Uterus (tissue), 3 donors: ENCODE measurements at regions not wholly inside any gene's neighbourhood (a gene's known extent, or its start where the extent isn't known, plus 50 kb on each side); places are given as distances from the start of the nearest gene placed in this dataset.

Source experiments
- DNase-seq, 2 donors: peaks; one replicate each; pipeline ENCODE4 v3.0.0-alpha.2; 2019 to 2020
- H3K27ac ChIP-seq, 2 donors: fragments of 200-600 bp; sonication (generic); 1 replicate in 1 of 2; 2 replicates in 1 of 2; pipeline ENCODE4 v1.5.1; 2016 to 2018
- H3K27me3 ChIP-seq, 2 donors: fragments of 200-600 bp; sonication (generic); one replicate each; pipeline ENCODE4 v1.5.1; 2018 to 2019; ENCODE audit warnings: control low read depth in 1 of 2
- H3K36me3 ChIP-seq, 2 donors: fragments of 200-600 bp; sonication (generic); one replicate each; pipeline ENCODE4 v1.5.1; 2019; ENCODE audit warnings: control low read depth in 1 of 2
- H3K4me1 ChIP-seq, 2 donors: fragments of 200-600 bp; sonication (generic); one replicate each; pipeline ENCODE4 v1.5.1; 2018 to 2019; ENCODE audit warnings: control low read depth in 1 of 2
- H3K4me3 ChIP-seq, 2 donors: fragments of 200-600 bp; sonication (generic); 1 replicate in 1 of 2; 2 replicates in 1 of 2; pipeline ENCODE4 v1.5.1; 2018 to 2019; ENCODE audit warnings: mild to moderate bottlenecking in 1 of 2
- H3K9me3 ChIP-seq, 2 donors: fragments of 200-600 bp; sonication (generic); one replicate each; pipeline ENCODE4 v1.5.1; 2019; ENCODE audit warnings: control low read depth in 1 of 2
- POLR2A ChIP-seq, 2 donors: fragments of 450-650 bp; IDR thresholded peaks; one replicate each; pipeline ENCODE4 v1.6.1; 2016; ENCODE audit warnings: antibody characterized with exemption in 2 of 2, mild to moderate bottlenecking in 1 of 2, moderate library complexity in 1 of 2
- intact Hi-C: fragments of 100-400 bp; cut with DNase I; formaldehyde crosslinking; loops from one replicate; pipeline ENCODE4 v1.15.1; 2023; ENCODE audit warnings: low total_unique reads
- TF ChIP-seq, protein P1 (sequence below), 4 experiments: fragments of 200-600 bp in 2 of 4; fragments of 450-650 bp in 2 of 4; sonication (generic) in 2 of 4; IDR thresholded peaks; one replicate each; pipeline ENCODE4 v1.5.1; 2016 to 2019; ENCODE audit warnings: antibody characterized with exemption in 4 of 4, mild to moderate bottlenecking in 2 of 4, moderate library complexity in 1 of 4
- donor health status: DM: yes; HTN: yes; CAD: no.

DNA sequence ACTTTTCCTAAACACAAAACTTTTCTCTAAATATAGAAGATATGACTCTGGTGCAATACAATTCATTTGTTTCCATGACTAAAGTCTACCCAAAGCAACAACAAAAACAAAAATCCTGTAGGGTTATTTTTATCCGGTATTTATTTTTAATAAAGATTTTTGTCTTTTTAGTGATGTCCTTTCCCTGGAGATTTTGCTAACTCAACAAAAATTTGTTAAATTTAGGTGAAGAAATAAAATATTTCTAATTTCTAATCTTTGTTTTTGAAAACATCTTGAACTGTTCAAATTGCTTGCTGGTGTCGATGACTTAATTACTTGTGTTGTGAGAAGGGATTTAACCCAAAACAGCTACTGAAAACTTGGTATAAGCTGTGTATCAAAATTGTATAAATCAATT, 741.8 kb downstream of the HDGFL1 start:
- no peaks in the 10 kb centered on the region for H3K4me1 ChIP-seq
- H3K27me3 ChIP-seq = no peaks in the 10 kb centered on the region
- DNase-seq = no peak
- no peaks in the 10 kb centered on the region for H3K9me3 ChIP-seq
- no peaks in the 10 kb centered on the region for H3K36me3 ChIP-seq
- no peak overlapping the region for H3K4me3 ChIP-seq
- TF ChIP-seq, protein P1, sequence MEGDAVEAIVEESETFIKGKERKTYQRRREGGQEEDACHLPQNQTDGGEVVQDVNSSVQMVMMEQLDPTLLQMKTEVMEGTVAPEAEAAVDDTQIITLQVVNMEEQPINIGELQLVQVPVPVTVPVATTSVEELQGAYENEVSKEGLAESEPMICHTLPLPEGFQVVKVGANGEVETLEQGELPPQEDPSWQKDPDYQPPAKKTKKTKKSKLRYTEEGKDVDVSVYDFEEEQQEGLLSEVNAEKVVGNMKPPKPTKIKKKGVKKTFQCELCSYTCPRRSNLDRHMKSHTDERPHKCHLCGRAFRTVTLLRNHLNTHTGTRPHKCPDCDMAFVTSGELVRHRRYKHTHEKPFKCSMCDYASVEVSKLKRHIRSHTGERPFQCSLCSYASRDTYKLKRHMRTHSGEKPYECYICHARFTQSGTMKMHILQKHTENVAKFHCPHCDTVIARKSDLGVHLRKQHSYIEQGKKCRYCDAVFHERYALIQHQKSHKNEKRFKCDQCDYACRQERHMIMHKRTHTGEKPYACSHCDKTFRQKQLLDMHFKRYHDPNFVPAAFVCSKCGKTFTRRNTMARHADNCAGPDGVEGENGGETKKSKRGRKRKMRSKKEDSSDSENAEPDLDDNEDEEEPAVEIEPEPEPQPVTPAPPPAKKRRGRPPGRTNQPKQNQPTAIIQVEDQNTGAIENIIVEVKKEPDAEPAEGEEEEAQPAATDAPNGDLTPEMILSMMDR (IDR thresholded peaks at IDR 0.05) = no peak
- TF ChIP-seq POLR2A (IDR thresholded peaks at IDR 0.05) = no peak
- H3K27ac ChIP-seq = no peak overlapping the region
- intact Hi-C loops = no loop called here

DNA sequence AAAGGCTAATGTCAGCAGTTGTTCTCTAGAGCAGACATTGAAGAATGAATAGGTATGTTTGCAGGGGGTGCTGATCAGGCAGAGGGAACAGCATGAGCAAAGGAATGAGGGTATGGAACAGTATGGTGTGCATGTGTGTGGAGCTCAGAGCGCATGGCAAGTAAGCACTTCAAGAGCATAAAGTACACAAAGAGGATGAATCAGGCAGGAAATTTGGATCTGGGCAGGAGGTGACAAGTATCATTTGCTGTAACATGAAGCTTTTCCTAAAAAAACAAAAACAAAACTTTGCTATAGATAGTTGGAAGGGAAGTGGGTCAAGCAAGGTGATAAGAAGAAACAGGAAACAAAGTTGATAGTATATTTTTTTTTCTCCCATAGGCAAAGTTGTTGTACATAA, 746.8 kb downstream of the HDGFL1 start:
- no peaks in the 10 kb centered on the region for H3K4me1 ChIP-seq
- H3K36me3 ChIP-seq = no peaks in the 10 kb centered on the region
- H3K9me3 ChIP-seq = no peaks in the 10 kb centered on the region
- no peak overlapping the region for H3K27ac ChIP-seq
- no peaks in the 10 kb centered on the region for H3K27me3 ChIP-seq
- intact Hi-C loops = no loop called here
- TF ChIP-seq, protein P1 (IDR thresholded peaks at IDR 0.05) = no peak
- no peak for TF ChIP-seq POLR2A (IDR thresholded peaks at IDR 0.05)
- H3K4me3 ChIP-seq = no peak overlapping the region
- DNase-seq = no peak

DNA sequence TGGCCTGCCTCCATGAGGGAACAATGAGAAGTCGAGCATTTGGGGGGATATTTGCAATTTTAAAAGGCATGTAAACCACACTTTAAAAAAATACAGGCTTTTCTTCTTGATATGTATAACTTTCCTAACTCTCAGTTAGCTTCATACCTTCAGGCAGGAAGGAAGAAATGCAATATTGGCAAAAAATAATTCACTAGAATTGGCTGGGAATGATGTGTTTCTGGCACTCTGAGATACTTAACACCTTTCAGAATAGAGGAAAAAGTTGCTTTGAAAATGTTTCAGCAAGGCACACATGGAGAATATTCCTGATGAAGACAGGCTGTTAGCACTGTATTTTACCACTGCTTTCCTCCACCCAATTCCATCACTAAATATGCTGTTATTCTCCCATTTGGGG, 747.6 kb downstream of the HDGFL1 start:
- intact Hi-C loops = no loop called here

DNA sequence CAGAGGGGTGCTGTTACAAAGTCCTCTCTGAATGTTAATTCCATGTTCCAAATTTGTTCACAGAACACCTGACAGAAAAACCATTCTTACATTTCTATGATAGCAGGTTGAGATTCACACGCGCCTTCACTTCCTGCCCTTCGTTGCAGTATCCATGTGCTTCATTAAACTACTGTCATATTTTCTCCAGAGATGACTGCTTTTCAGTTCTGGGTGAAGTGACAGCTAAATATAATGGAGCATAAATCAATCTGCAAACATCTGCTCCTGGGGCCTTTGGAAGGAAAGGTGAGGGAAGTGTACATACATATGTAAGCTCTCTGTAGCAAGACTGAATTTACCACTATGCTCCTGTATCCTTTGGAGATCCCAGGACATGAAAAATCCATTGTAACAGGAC, 750.2 kb downstream of the HDGFL1 start:
- Histone ChIP-seq H3K36me3 (no peaks in the 10 kb centered on the region), H3K27ac (no peak overlapping the region), H3K27me3 (no peaks in the 10 kb centered on the region), H3K9me3 (no peaks in the 10 kb centered on the region), H3K4me3 (no peak overlapping the region), H3K4me1 (no peaks in the 10 kb centered on the region)
- no peak for TF ChIP-seq POLR2A (IDR thresholded peaks at IDR 0.05)
- TF ChIP-seq, protein P1 (IDR thresholded peaks at IDR 0.05) = no peak
- intact Hi-C loops = no loop called here
- no peak for DNase-seq

More for the DNA sequence above, 747.6 kb downstream of the HDGFL1 start:
- H3K9me3 ChIP-seq = no peaks in the 10 kb centered on the region
- no peak overlapping the region for H3K27ac ChIP-seq
- no peaks in the 10 kb centered on the region for H3K4me1 ChIP-seq
- no peak for DNase-seq
- no peaks in the 10 kb centered on the region for H3K36me3 ChIP-seq
- H3K4me3 ChIP-seq = no peak overlapping the region
- no peaks in the 10 kb centered on the region for H3K27me3 ChIP-seq
- TF ChIP-seq POLR2A (IDR thresholded peaks at IDR 0.05) = no peak
- TF ChIP-seq, protein P1 (IDR thresholded peaks at IDR 0.05) = no peak

DNA sequence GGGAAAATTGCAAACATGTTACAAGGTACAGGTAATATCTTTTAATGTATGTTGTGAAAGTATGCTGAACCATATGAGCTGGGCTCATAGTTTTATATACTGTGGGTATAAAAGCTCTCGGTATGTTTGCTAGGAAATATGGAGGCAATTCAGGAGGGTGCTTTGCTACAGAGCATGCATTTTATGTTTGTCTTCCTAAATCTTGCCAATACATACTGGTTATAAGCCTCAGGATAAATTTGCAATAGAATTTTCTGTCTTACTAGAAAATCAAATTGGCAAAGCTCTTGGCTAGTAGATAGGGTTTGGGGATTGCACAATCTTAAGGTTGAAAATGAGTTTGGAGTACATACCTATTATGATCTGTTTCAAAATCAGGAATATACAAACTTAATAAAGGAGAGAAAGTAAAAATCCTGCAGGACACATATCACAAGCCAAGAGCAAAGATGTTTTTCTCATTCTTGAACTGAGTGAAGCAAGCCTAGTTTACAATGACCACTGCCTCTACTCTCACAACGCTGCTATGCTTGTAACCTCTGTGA, 751.2 kb downstream of the HDGFL1 start:
- Histone ChIP-seq H3K27me3 (no peaks in the 10 kb centered on the region), H3K36me3 (no peaks in the 10 kb centered on the region), H3K9me3 (no peaks in the 10 kb centered on the region), H3K4me3 (no peak overlapping the region), H3K27ac (no peak overlapping the region), H3K4me1 (no peaks in the 10 kb centered on the region)
- no peak for TF ChIP-seq POLR2A (IDR thresholded peaks at IDR 0.05)
- TF ChIP-seq, protein P1 (IDR thresholded peaks at IDR 0.05) = no peak
- intact Hi-C loops = no loop called here
- DNase-seq = no peak
